Right kidney (tissue), 1 donor: ENCODE measurements at regions not wholly inside any gene's neighbourhood (a gene's known extent, or its start where the extent isn't known, plus 50 kb on each side); places are given as distances from the start of the nearest gene placed in this dataset.
"Not testable (repeated sequence)": the region's sequence is repeated elsewhere in the genome, so short reads cannot be mapped to it uniquely, and the experiment has no call there.

Experiments used
- DNase-seq: peaks from one replicate; pipeline ENCODE4 v3.0.0-alpha.2; 2016

DNA sequence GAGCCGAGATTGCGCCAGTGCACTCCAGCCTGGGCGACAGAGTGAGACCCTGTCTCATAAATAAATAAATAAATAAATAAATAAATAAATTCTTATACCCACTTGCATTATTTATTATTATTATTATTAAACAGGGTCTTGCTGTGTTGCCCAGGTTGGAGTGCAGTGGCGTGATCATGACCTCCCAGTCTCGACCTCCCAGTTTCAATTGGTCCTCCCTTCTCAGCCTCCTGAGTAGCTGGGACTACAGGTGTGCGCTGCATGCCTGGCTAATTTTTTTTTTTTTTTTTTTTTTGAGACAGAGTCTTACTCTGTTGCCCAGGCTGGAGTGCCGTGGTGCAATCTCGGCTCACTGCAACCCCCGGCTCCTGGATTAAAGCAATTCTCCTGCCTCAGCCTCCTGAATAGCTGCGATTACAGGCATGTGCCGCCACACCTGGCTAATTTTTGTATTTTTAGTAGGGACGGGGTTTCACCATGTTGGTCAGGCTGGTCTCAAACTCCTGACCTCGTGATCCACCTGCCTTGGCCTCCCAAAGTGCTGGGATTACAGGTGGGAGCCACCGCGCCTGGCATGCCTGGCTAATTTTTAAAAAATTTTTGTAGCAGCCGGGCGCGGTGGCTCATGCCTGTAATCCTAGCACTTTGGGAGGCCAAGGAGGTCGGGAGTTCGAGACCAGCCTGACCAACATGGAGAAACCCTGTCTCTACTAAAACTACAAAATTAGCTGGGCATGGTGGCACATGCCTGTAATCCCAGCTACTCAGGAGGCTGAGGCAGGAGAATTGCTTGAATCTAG is 150.2 kb downstream of the SEC14L1 start:
- not testable (repeated sequence) for DNase-seq

DNA sequence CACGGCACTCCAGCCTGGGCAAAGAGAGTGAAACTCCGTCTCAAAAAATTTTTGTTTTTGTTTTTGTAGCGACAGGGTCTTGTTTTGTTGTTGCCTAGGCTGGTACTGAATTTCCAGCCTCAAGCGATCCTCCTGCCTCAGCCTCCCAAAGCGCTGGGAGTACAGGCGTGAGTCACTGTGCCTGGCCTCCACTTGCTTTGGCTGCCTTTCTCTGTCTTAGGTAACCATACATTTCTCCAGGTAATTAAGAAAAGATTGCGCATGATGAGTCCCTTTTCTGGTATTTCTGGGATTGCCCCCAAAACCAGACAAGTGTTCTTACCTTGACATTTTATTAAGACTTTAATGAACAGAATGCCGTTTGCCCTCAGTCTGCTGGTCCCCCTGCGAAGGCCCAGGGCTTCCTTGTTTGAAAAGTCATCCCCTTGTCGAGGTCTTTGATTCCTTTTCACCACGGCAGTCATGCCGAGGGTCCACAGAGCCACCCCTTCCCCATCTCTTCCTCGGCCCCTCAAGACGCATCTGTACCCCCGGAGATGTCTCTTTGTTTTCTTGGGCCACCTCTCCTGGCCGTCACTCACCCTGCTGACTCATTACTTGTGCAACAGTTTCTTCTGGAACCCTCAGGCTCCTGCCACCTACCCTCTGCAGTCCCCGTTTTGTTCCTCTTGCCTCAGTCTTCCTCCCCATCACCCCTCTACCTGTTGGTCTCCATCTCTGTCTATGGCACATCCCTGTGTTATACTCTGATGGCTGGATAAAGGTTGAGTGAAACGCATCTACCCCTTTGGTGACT is 151.0 kb downstream of the SEC14L1 start:
- no peak for DNase-seq

DNA sequence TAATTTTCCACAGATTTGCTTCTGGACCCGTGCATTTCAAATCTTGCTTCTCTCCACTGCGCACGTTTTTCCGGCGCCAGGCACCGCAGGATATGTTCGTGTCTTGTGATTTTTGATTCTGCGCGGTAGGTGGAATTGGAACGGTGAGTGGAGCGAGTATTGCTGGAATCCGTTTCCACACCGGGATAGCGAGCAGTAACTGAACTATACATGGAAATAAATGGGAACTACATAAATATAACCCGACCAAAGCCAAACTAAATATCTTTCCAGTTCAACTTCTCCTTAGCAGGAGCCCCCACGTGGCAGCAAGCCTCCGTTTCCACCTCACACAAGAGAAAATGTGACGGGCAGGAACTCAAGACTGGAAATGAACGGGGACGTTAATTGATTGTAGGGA is 154.0 kb downstream of the SEC14L1 start:
- DNase-seq = no peak

DNA sequence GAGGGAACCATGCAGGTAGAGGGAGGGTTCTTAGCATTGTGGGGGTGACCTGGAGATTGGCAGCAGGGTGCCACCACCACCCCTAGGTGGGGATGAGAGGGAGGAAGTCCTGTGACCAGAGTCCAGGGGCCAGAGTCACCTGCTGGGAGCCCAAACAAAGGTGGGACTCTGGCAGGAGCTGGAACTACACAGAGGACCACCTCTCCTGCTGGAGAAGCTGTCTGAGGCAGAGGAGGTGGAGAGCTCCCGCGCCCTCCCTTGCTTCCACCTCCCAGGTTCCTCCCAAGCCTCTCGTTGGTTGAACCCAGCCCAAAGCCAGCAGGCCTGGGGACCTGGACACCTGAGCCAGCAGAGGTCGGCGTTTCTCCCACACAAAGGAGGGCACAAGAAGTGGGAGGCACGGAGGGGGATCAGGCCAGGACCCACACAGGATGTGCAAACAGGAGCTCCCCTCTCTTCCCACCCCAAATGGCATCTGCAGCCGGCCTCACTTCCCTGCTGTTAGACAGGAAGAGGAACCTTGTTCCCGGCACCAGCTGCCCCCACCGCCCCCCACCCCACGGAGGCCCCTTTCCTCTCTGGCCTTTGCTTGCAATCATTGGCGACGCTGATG is 154.6 kb downstream of the SEC14L1 start:
- no peak for DNase-seq

DNA sequence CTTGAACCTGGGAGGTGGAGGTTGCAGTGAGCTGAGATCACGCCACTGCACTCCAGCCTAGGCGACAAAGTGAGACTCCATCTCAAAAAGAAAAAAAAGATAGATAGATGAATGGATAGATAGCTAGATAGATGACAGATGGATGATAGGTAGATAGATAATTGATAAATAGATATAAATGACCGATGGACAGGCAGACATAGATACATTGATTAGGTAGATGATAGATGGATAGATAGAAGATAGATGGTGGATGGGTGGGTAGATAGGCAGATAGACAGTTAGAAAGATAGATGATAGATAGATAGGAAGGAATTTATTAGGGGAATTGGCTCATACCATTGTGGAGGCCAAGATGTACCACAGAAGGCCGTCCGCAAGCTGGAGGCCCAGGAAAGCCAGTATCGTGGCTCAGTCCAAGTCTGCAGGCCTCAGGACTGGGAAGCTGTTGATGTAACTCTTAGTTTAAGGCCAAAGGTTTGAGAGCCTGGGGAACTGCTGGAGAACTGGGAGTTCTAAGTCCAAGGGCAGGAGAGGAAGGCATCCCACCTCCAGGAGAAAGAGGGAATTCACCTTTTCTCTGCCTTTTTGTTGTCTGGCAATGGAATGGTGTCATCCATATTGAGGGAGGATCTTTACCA is 156.1 kb downstream of the SEC14L1 start:
- DNase-seq = no peak

DNA sequence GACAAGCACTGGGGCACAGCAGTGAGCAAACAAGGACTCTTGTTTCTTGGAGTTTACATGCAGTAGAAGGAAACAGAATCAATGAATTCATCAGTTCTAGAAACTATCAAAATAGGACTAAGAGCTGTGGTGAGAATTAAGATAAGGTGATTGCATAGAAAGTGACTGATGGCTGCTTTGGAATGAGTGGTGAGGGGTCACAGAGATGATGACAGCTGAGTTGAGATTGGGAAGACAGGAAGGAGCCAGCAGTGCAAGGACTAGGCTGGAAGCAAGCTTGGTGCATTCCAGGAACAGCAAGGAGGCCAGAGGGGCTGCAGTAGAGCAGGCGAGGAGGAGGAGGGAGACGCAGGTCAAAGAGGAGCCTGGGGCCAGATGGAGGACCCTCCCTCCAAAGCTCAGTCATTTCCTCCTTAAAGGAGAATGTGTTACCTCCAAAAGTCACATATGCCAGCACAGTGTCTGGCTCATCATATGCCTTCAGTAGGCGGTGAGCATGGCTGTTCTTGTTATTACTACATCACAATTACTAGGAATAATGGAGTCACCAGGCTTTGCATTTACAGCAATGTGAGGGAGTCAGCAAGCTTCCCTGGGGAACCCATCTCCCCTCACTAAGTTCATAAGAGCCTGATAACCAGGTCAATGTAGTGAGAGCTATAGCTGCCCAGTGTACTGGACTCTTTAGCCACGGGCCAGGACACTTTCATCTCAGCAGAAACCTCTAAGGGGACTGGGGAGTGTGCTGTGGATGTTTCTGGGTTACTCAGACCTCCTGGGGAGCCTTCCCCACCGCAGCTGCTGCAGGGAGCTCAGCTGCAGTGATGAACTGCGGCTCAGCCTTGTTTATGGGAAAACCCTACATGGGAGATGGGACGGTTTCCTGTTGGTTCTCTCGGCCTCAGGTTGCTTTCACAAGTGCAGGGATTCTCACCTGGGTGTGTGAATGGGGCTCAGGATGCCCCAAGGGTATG is 157.2 kb downstream of the SEC14L1 start:
- no peak for DNase-seq

DNA sequence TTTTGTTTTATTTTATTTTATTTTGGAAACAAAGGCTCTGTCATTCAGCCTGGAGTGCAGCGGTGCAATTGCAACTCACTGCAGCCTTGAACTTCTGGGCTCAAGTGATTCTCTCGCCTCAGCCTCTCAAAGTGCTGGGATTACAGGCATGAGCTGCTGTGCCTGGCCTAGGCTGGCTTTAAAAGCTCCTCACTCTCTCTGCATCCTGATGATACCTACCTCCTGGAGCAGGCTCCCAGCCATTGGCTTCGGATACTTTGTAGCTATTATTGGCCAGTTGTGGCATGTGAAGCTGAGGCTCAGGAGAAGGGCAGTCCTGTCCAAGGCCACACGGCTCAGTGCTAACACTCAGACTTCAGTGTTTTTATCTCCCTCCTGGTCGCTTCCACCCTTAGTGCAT is 158.0 kb downstream of the SEC14L1 start:
- DNase-seq = no peak

DNA sequence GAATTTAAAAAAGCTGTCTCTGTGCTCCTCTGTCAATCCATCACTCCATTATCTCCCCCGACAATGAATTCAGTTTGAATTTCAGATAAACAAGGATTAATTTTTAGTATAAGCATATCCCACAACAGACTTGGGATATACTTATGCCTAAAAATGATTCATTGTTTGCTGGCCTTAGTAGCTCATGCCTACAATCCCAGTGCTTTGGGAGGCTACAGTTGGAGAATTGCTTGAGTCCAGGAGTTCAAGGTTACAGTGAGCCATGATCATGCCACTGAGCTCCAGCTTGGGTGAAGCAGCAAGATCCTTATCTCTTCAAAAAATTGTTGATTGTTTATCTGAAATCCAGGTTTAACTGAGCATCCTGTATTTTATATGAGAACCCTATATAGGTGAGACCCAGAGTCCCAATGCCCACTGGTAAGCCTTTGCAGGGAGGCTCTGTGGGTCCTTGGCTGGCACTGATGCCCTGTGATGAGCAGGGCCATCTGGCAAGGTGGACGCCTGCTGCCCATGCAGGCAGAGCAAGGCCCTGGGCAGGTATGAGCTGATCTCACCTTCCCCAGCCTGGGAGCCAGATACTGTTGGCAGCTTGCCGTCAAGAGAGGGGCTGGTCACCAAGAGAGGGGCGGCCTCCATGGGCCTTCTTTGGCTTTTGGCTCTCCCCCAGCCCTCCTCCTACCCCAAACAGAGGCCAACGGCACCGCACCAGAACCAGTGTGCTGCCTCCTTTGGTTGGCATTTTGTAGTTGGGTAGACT is 158.7 kb downstream of the SEC14L1 start:
- DNase-seq = no peak

DNA sequence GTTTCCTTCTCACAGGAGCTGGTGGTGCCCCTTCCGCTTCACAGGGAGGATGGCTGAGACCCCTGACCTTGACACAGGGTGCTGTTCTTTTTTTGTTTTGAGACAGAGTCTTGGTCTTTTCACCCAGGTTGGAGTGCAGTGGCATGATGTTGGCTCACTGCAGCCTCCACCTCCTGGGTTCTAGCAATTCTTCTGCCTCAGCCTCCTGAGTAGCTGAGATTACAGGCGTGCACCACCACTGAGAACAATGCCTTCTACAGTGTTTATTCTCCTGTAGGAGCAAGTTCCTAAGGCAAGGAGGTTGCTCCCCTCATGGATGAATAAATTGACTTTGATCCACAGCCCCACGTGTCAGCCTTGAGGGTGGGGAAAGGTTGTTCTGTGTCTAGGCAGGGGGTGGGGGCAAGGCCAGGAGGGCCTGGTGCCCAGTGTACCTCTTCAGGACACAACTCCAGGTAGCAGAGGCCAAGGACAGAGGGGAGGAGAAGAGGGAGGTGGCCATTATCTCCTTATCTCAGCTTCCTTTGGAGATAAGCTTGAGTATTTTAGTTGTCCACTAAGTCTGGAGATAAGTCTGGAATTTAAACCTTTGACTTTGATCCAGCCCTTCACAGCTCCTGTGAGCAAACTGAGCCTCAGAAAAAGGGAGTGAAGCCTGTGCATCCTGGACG is 159.4 kb downstream of the SEC14L1 start:
- DNase-seq = no peak

DNA sequence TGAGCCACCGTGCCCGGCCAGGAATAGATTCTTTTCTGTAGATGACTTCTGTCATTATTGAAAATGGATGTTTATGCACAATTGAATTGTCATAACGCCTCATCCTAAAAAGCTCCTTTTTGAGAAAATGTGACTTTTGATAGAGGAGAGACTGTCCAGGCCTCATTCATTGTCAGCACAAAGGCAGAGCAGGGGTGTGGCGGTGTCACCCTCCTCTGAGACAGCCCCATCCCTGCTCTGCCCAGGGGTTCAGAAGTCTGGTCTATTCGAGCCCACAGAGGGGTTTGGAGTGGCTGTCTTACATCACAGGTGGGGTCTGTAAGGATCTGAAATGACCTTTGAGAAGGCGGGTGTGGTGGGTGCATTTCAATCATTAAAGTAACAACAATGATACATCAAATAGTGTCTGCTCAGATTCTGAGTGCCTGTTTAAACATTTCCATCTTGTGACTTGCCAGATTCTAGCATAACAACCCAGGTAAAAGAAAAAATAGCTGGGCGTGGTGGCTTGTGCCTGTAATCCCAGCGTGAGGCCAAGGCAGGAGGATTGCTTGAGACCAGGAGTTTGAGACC is 161.0 kb downstream of the SEC14L1 start:
- DNase-seq = no peak

DNA sequence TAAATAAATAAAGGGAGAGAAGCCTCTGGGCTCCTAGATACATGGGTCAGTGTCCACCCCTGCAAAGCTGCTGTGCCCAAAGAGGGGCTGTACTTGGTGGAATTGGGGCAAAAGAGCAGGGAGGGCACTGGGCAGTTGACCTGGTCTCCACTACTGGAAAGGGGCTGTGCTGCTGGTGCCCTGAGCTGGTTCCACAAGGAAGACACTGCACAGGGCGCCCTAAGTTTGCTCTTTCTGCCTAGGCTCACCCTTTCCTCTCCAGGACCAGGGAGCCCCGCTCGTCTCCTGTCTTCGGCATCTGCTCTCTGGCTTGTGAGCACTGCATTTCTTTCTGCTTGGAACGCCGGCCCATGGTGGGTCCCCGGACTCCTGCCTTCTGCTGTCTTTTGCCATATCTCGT is 161.9 kb downstream of the SEC14L1 start:
- no peak for DNase-seq

DNA sequence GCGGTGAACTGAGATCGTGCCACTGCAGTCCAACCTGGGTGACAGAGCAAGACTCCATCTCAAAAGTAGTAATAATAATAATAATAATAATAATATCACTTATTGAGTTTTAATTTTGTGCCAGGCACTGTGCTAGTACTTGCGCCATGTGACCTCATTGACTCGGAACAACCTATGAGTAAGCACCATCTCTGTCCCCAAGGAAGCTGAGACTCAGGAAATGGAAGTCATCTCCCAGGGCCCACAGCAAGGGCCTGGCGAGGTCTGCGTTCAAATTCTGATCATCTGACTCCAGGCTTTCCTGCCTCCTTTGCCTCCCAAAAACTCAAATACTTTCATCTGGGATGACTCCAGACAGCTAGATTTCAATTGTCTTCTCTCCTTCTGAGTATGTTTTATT is 162.9 kb downstream of the SEC14L1 start:
- no peak for DNase-seq

DNA sequence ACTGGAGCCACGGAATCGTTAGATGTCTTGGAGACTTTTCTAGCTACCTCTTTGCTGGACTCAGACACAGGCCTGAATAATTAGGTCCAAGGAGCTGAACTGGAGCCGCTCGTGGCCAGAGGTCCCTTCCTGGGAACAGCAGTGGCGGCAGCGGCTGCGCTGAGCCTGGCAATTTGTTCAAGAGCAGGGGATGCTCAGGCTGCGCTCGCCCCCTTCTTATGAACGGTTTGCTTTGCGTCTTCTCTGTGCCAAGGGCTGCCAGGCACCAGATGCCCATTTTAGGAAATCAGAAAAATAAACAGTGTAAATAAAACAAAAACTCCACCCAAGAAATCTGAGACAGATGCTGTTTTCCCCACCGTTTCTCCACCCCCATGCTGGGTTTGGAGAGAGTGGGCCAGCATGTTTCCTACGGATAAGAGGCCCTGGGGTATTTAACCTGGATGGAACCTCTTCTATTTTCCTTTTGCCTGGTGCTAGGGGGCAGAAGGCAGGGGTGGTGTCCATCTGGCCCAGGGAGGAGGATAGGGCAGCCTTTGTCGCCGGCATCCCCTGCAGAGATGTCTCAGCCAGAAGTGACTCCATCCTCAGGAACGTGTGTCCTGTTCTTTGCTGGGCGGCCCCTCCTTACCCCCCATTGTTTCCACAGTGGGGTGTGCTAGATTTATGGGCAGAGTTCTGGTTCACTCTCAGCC is 163.4 kb downstream of the SEC14L1 start:
- DNase-seq = no peak

DNA sequence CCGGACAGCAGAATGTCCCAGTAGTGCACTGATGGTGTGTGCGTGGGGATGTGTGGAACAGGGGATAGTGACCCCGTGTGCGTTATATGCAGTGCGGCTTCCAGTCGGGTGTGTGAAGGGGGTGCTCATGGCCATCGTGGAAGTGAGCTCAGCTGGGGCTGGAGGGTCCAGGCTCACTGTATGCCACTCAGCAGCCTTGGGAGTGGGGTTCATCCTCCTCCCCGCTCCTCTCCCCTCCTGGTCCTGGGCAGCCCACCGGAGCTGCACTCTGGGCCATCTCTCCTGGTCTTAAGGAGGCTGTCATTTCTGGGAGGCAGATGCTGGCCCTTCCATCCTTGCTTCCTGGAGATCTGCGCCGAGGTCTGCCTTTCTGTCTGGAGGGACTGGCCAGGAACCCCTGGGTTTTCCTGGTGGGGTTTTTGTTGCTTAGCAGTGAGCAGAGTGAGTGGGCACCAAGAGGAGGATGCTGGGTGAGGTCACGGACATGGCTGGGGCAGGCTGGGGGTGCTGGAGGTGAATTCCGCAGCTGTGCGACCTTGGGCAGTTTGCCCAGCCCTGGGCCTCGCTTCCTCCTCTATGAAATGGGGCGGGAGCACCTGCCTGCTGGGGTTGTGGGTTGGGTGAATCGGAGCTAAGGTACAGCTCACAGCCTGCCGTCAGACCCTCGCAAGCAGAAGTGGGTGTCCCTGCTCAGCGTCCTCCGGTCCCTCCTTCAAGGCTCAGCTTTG is 164.1 kb downstream of the SEC14L1 start:
- no peak for DNase-seq

DNA sequence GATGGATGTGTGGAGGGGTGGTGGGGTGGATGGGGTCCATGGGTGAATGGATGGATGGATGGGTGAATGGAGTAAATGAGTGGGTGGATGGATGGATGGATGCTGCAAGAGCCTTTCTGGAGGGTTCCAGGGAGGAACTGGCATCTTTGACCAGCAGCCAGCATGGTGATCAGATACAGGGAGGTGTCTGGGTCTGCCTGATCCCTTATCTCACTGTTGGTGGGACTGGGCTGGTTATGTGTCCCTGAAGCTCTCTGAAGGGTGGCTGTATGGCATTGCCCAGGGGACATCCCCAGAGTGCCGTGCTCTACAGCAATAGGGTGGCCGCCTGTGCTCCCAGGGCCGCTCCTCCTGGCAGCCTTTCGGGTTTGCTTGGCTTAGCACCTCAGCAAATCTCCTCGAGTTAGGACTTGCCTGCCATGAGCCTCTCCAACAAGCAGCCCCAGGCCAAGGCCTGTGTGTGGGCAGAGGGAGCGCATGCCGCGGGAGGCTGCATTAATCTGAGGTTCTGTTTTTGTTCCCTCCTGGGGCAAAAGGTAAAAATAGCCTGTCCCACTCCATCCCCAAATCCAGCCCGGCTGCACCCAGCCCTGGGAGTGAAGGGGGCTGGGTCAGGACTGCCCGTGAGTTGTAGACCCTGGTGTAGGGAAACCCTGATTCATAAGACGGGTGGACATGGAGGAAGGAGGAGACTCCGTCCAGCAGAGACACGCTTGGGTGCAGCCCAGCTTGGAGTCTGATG is 165.4 kb downstream of the SEC14L1 start:
- no peak for DNase-seq

DNA sequence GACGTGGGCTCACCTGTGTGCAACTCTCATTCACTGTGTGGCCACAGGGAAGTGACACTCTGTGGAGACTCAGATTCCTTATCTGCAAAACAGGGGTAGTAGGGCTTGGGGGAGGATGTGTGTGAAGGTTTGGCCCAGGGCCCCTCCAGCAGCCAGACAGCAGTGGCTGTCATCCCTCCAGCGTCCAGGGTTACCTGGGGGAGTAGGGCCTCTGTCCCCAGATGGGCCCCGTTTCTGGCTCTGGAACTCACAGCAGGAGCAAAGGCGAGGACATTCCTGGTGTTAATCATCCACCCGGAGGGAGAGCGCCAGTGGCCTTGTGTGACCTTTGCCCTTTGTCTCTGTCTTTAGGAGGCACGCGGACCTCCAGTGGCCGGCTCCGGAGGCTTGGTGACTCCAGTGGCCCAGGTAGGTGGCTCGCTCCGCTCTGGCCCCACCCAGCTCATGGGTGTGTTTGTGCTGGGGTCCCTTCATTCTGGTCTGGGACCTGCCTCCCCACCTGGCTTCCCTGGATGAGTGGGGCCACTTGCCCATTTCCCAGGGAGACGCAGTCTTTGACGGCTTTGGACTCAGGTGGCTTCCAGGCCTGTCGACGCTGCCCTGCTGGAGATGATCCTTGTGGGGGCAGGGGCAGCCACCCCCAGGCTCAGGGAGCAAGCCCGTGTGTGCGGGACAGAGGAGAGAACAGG is 166.2 kb downstream of the SEC14L1 start:
- DNase-seq = no peak
